Upper lobe of left lung (tissue), 6 donors: ENCODE measurements at regions not wholly inside any gene's neighbourhood (a gene's known extent, or its start where the extent isn't known, plus 50 kb on each side); places are given as distances from the start of the nearest gene placed in this dataset.

Source experiments
- ATAC-seq, 2 donors: fragments of 200-7000 bp; cut with Tn5 transposase; one replicate each; pipeline ENCODE4 v1.9.1; 2022; ENCODE audit warnings: mild to moderate bottlenecking in 2 of 2, moderate library complexity in 2 of 2; ENCODE audit not compliant: low FRiP score in 2 of 2
- DNase-seq, 2 donors: peaks; one replicate each; pipeline ENCODE4 v3.0.0-alpha.2; 2019 to 2020
- H3K27ac ChIP-seq, 4 donors: fragments of 200-600 bp; sonication (generic); one replicate each; pipeline ENCODE4 v1.5.1; 2016 to 2019
- H3K27me3 ChIP-seq, 4 donors: fragments of 200-600 bp; sonication (generic); one replicate each; pipeline ENCODE4 v1.5.1; 2017 to 2019
- H3K36me3 ChIP-seq, 4 donors: fragments of 200-600 bp; sonication (generic); one replicate each; pipeline ENCODE4 v1.5.1; 2016 to 2019
- H3K4me1 ChIP-seq, 4 donors: fragments of 200-600 bp; sonication (generic); one replicate each; pipeline ENCODE4 v1.5.1; 2018 to 2019
- H3K4me3 ChIP-seq, 4 donors: fragments of 200-600 bp; sonication (generic); one replicate each; pipeline ENCODE4 v1.5.1; 2017 to 2019; ENCODE audit warnings: mild to moderate bottlenecking in 2 of 4, moderate library complexity in 1 of 4
- H3K9me3 ChIP-seq, 4 donors: fragments of 200-600 bp; sonication (generic); one replicate each; pipeline ENCODE4 v1.5.1; 2018 to 2019
- EP300 ChIP-seq, 4 donors: sonication (generic); formaldehyde crosslinking; IDR thresholded peaks; one replicate each; pipeline ENCODE4 v1.5.1; 2017; ENCODE audit warnings: antibody characterized with exemption in 4 of 4, control low read depth in 2 of 4
- POLR2A ChIP-seq, 4 donors: fragments of 450-650 bp; IDR thresholded peaks; one replicate each; pipeline ENCODE4 v1.5.1; 2016 to 2017; ENCODE audit warnings: antibody characterized with exemption in 4 of 4, mild to moderate bottlenecking in 2 of 4
- POLR2AphosphoS5 ChIP-seq, 2 donors: sonication (generic); formaldehyde crosslinking; IDR thresholded peaks; one replicate each; pipeline ENCODE4 v1.5.1; 2017; ENCODE audit warnings: antibody characterized with exemption in 2 of 2
- WGBS, 2 donors: methylation state at CpG; one replicate each; pipeline ENCODE4 v1.1.5; 2017 to 2018; 5-methylcytosine and 5-hydroxymethylcytosine counted together
- TF ChIP-seq, protein P1 (sequence below), 6 experiments: fragments of 450-650 bp in 4 of 6; fragments of 200-600 bp in 2 of 6; sonication (generic) in 2 of 6; IDR thresholded peaks; one replicate each; pipeline ENCODE4 v1.5.1; 2016 to 2019; ENCODE audit warnings: antibody characterized with exemption in 6 of 6
- donor health status: DM: no; HTN: no; CAD: no; lungs with moderate emphysema.
- donor health status: DM: no; HTN: yes; CAD: no; lungs with severe emphysema.

DNA sequence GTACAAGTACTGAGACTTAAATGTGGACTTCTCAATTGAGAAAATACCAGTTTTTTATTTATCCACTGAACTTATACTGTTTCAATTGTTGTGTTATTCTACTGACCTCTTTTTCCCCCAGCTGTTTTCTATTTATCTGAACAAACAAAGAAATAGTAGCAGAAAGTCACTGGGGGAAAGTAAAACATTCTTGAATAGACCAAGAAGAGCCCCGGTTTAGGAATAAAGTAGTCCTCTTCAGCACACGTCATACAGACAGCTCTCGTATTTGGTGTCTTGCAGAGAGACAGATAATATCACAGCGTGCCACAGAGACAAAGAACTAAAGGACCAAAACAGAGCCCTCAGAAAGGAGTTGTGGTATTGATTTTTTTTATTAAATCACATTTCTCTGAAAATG is 1159.1 kb upstream of the CDH8 start:
- H3K4me3 ChIP-seq = no peak overlapping the region
- H3K27me3 ChIP-seq = no peaks in the 10 kb centered on the region
- DNase-seq (no peak), ATAC-seq (no peak)
- no peaks in the 10 kb centered on the region for H3K4me1 ChIP-seq
- H3K36me3 ChIP-seq = no peaks in the 10 kb centered on the region
- no peak overlapping the region for H3K27ac ChIP-seq
- 76 to 78% methylated on average over 4 of the region's 4 CpGs for WGBS, 2 donors
- H3K9me3 ChIP-seq = no peaks in the 10 kb centered on the region
- TF ChIP-seq, protein P1, sequence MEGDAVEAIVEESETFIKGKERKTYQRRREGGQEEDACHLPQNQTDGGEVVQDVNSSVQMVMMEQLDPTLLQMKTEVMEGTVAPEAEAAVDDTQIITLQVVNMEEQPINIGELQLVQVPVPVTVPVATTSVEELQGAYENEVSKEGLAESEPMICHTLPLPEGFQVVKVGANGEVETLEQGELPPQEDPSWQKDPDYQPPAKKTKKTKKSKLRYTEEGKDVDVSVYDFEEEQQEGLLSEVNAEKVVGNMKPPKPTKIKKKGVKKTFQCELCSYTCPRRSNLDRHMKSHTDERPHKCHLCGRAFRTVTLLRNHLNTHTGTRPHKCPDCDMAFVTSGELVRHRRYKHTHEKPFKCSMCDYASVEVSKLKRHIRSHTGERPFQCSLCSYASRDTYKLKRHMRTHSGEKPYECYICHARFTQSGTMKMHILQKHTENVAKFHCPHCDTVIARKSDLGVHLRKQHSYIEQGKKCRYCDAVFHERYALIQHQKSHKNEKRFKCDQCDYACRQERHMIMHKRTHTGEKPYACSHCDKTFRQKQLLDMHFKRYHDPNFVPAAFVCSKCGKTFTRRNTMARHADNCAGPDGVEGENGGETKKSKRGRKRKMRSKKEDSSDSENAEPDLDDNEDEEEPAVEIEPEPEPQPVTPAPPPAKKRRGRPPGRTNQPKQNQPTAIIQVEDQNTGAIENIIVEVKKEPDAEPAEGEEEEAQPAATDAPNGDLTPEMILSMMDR (IDR thresholded peaks at IDR 0.05) = no peak
- TF ChIP-seq EP300 (IDR thresholded peaks at IDR 0.05) (no peak), POLR2AphosphoS5 (IDR thresholded peaks at IDR 0.05) (no peak), POLR2A (IDR thresholded peaks at IDR 0.05) (no peak)

DNA sequence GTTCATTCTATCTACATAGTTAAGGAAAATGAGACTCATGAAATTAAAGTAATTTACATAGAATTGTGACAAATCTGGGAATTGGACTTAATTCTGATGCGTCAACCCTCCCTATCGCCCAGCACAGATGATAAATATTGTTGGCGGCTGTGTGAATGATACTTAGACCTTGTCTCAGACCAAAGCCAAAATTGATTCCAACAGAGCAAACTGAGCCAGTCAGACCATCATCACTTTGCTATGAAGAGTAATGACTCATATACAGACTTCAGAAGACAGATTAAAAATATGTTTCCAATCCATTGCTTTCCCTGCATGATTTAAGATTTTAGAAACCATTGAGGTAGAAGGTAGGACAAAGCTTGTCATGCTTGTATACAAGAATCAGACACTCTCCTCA is 1156.7 kb upstream of the CDH8 start:
- WGBS, 2 donors = 92 to 94% methylated on average over 3 of the region's 3 CpGs
- Histone ChIP-seq H3K27me3 (no peaks in the 10 kb centered on the region), H3K27ac (no peak overlapping the region), H3K9me3 (no peaks in the 10 kb centered on the region), H3K4me3 (no peak overlapping the region), H3K36me3 (no peaks in the 10 kb centered on the region), H3K4me1 (no peaks in the 10 kb centered on the region)
- DNase-seq = no peak
- peak in 1 of 2 donors; percentile 83 for ATAC-seq
- no peak for TF ChIP-seq EP300 (IDR thresholded peaks at IDR 0.05)
- TF ChIP-seq POLR2AphosphoS5 (IDR thresholded peaks at IDR 0.05) = no peak
- TF ChIP-seq, protein P1 (IDR thresholded peaks at IDR 0.05) = no peak
- TF ChIP-seq POLR2A (IDR thresholded peaks at IDR 0.05) = no peak

DNA sequence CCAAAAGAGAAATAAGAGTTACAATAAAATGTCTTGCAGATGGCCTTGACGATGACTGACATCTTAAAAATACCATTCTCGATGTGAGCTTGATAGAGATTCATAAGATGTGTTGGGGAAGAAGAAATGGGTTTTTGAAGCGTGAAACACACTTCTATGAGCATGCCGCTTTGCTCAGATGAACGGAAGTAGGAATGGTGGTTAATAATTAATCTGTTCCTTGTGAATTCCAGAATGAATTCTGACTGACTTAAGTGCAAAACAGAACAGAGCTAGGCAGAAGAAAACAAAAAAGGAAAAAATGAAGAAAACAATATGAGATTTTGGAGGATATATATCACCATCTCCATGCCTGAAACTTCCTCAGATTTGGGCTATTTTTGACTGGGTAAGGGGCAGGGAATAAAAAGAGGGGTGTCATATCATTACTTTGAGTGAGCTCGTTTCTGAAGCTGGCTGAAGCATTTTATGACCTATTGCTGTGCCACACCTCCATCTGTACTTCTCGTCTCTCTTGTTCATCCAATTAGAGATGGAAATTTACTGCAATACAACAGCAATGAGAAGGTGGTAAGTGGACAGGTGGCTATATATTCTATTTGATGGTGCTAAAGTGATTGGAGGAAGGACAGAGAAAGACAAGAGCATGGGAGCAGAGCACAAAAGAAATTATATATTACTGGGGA is 1152.0 kb upstream of the CDH8 start:
- Histone ChIP-seq H3K27me3 (no peaks in the 10 kb centered on the region), H3K27ac (no peak overlapping the region), H3K36me3 (no peaks in the 10 kb centered on the region), H3K4me3 (no peak overlapping the region), H3K9me3 (no peaks in the 10 kb centered on the region), H3K4me1 (no peaks in the 10 kb centered on the region)
- WGBS, 2 donors = 70 to 78% methylated on average over 7 of the region's 7 CpGs
- DNase-seq (no peak), ATAC-seq (no peak)
- TF ChIP-seq, protein P1 (IDR thresholded peaks at IDR 0.05) = no peak

DNA sequence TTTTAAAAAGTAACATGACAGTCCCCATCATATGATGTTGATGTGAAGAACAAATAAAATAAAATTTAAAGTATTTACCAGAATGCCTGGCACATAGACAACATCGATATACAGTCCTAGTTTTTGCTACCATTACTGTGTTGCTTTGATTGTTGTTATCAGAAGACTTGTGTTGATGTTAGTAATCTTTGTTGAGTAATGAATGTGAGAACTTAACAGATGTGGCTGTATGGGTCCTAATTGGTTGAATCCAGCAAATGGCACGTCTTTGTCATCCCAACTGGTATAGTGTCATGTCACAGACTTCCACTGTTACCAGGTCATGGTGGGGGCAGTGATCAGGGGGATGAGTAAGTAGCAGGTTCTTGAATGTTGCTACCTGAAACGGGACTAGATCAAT is 1151.4 kb upstream of the CDH8 start:
- no peak for ATAC-seq
- Histone ChIP-seq H3K4me3 (no peak overlapping the region), H3K9me3 (no peaks in the 10 kb centered on the region), H3K27ac (no peak overlapping the region), H3K27me3 (no peaks in the 10 kb centered on the region), H3K4me1 (no peaks in the 10 kb centered on the region), H3K36me3 (no peaks in the 10 kb centered on the region)
- DNase-seq = no peak
- WGBS, 2 donors = 60 to 72% methylated on average over 3 of the region's 3 CpGs
- TF ChIP-seq, protein P1 (IDR thresholded peaks at IDR 0.05) = no peak
- TF ChIP-seq POLR2AphosphoS5 (IDR thresholded peaks at IDR 0.05) = no peak

DNA sequence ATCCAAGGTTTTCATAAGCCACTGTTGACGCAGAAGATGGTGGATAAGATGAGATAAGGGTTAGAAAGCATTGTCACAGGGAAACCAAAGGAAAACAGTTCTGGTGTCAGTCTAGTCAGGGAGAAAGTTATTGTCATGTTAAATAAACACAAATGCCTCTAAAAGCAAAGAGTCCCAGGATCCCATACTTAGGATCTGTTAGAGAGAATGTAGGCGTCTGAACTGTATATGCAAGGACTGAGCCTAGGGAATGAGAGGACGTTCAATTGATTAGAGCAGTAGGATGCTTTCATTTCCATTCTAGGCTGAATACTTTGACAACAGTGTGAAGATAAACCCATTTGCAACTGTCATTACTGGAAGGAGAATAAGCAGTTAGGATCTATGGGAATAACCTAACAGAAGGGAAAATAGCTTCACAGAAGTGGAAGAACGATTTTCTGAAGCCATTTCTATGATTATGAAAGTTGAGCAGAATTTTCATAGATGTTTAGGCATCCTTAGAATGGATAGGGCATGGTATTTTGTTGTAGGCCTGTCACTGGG is 1149.1 kb upstream of the CDH8 start:
- H3K27ac ChIP-seq = no peak overlapping the region
- H3K4me3 ChIP-seq = no peak overlapping the region
- no peaks in the 10 kb centered on the region for H3K36me3 ChIP-seq
- no peaks in the 10 kb centered on the region for H3K27me3 ChIP-seq
- ATAC-seq = no peak
- DNase-seq = no peak
- no peak for TF ChIP-seq POLR2A (IDR thresholded peaks at IDR 0.05)
- TF ChIP-seq, protein P1 (IDR thresholded peaks at IDR 0.05) = no peak
- TF ChIP-seq POLR2AphosphoS5 (IDR thresholded peaks at IDR 0.05) = no peak
- TF ChIP-seq EP300 (IDR thresholded peaks at IDR 0.05) = no peak
- no peaks in the 10 kb centered on the region for H3K4me1 ChIP-seq
- no peaks in the 10 kb centered on the region for H3K9me3 ChIP-seq
- WGBS, 2 donors = 31 to 35% methylated on average over 4 of the region's 4 CpGs
